NAMALWA (cell line): ENCODE measurements at regions not wholly inside any gene's neighbourhood (a gene's known extent, or its start where the extent isn't known, plus 50 kb on each side); places are given as distances from the start of the nearest gene placed in this dataset.
A peak's percentile ranks its signal among the peaks of the same experiment; 100 is the strongest.

Experiments
- DNase-seq: peaks from one replicate; pipeline ENCODE4 v3.0.0-alpha.2; 2015; ENCODE audit warnings: low spot score

DNA sequence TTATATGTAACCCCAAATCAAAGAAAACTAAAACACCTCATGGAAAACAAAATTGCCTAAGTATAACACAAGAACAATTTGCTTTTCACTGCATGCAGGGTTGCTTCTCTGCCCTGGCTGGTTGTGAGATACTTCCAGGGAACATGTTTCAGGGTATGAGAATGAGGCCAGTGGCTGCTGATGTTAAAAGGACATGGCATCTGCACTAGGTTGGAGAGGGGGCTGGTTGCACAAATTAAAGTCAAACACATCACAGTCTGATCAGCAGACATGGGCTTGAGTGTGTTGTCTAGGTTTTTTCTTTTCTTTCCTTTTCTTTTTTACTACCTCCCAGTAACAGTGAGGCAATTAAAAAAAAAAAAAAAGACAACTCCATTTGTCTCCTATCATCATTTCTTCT is 374.9 kb downstream of the MCTP2 start:
- no peak for DNase-seq

DNA sequence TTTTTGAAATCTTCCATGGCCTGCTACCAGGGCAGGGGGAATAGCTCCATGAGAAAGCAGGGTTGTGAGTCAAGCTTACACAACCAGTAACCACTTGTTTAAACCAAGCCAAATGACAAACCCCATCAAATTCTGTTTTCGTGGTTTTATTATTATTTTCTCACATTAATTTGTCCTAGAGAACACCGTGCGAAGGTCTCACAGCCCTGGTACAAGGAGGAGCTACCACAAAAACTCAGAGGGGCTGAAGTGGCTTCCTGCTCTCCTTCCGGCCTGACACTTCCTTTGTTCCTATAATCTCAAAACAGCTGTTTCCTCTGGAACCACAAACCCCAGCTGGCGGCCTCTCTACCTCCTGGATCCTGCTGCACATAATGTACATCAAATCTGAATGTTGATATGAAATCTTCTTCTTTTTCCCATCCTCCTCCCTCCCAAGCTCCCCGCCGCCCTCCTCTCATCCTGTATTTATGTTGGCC is 375.9 kb downstream of the MCTP2 start:
- DNase-seq, result no peak

DNA sequence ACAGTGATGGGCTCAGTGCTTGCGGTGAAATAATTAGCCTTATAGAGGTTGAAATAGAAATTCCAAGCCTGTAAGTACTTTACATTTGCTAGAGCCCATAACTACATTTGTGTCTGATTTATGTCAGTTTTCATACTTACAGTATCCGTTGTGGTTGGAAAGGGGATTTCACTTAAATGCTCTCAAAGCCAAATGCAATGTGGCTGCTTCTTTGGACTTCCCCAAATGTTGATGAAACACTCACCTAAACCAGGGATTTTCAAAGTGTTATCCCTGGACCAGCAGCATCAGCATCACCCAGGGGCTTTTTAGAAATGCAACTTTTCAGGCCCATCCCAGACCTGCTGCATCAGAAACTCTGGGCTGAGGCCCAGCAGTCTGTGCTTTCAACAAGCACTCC is 378.7 kb downstream of the MCTP2 start:
- no peak for DNase-seq

DNA sequence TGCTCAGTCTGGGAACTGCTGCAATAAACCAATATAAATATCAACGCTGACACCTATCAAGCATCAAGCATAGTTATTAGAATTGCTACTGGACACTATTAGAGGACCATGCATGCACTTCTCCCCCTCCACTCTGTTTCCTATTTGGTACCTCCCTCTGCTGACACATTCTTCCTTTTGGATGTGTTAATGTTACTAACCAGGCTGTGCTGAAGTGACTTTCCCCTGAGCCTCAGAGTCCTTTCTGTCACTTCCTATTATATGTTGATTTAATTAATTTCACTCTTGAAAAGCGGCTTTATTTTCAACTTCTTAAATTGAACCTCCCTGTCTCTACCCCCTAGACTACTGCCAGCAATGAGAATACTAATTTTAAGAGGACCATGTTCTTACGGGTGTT is 379.1 kb downstream of the MCTP2 start:
- no peak for DNase-seq

DNA sequence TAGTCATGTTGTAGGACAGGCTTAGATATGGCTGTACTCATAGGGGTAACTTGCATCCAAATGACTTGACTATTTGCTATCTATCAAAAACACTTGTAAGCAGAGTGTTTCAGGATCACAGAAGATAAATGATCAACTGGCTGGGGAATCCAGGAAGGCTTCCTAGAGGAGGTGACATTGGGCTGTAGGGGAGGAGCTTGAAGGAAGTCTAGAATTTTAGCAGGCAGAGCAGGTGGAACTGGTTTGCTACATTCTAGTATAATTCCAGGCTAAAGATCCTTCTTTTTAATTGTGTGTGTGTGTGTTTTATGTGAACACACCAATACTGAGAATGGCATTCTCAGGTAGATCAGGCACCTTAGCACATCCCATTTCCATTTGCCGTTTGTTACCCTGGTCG is 380.3 kb downstream of the MCTP2 start:
- DNase-seq, result no peak

DNA sequence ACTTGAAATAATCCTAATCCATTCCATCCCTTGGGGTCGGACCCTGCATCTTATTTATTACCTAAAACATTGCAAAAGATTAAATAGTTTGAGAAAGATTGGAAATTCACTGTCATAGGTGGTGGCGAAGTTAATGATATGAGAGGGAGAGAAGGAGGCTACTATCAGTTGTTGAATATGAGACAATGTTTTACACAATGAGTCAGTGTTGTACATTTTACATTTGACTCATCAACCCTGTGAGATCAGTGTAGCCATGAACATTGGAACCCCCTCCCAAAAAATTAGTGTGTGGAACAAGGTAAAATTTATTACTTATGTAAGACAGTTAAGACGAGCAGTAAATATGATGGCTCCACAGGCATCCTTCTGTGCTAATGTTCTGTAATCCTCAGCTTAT is 384.3 kb downstream of the MCTP2 start:
- no peak for DNase-seq

DNA sequence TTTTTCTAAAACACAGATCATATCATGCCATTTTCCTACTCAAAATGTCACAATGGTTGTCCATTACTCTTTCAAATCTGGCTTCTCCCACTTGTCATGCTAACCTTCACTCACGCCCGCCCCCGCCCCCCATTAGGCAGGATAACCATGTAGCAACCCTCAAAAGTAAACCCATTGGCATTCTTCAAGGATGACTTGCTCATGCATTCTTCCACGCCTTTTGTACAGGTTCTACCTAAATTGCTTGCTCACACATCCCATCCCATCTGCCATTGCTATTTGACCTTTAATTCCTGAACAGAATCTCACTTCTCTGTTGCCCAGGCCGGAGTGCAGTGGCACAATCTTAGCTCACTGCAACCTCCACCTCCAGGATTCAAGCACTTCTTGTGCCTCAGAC is 389.3 kb downstream of the MCTP2 start:
- DNase-seq, result no peak

DNA sequence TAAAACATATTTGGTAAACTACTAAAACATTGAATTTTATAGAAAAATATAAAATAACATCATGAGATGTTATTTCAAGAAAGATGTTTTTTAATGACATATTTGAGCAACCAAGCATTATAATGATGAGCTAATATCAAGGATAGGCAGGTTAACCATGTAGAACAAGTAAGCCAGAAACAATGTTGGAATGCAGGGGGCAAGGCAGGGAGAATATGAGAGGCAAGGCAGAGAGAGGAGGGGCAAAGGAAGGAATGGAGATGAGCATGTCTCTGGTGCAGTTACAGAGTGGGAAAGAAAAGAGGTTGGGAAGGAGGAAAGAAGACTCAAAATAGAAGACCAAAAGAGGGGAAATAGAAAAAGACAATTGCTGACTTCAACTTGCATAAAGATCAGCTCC is 390.4 kb downstream of the MCTP2 start:
- no peak for DNase-seq

DNA sequence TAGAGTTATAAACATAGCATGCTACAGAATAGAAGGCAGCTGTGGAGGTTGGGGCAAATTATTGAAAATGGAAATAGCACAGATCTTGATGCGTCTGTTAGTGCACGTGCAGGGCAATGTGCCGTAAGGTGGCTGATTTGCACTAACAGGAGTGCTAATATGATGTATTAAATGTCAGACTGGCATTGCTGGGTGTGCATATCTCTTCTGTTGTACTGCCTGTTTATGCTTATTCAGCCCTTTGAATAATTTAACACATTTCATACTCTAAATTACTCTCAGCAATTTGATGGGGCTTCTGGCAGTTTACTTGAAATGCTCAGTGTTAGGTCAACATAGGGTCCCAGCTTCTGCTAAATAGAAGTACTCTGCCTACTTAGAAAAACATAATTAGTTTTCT is 395.6 kb downstream of the MCTP2 start:
- DNase-seq, result no peak

DNA sequence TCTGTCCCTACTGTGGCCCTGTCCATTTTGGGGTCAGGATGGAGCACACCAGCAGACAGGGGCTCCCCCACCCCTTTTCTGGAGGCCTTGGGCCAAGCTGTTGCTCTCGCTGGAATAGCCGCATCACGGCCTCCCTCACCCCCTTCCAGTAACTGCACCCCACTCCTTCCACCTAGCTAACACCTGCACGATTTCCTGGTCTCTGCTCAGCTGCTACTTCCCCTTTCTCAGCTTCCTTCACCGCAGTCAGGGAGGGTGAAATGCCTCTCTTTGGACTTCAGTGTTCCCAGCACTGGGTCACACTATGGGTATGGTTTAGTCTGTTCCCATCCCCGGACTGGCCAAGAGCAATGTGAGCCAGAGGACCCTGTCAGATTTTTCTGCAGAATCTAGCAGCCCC is 400.2 kb downstream of the MCTP2 start:
- DNase-seq, result peak; percentile 19

DNA sequence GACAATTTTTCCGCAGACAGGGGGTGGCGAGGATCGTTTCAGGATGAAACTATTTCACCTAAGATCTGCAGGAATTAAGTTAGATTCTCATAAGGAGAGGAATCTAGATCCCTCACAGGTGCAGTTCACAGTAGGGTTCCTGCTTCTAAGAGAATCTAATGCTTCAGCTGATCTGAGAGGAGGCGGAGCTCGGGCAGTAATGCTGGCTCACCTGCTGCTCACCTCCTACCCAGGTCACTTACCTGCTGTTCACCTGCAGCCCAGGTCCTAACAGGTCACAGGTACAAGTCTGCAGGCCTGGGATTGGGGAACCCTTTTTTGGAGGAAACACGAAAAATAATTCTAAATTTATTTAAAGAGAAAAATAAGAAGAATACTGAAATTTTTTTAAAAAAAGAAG is 406.8 kb downstream of the MCTP2 start:
- no peak for DNase-seq

DNA sequence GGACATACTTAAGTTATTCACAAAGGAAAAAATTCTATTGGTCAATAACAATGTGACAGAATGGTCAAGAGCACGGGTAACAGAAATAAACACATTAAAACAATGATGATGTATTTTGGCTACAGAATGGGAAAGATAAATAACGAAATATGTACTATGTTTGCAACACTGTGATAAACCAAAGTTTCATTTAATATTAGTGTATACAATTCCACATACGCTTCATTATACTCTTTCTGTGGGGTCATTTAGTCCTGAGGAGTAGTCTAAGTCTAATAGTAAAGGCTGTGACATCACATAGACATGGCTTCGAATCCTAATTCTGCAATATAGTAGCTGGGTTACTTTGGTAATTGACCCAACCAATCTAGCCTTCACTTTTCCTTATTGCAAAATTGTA is 408.3 kb downstream of the MCTP2 start:
- DNase-seq, result no peak

DNA sequence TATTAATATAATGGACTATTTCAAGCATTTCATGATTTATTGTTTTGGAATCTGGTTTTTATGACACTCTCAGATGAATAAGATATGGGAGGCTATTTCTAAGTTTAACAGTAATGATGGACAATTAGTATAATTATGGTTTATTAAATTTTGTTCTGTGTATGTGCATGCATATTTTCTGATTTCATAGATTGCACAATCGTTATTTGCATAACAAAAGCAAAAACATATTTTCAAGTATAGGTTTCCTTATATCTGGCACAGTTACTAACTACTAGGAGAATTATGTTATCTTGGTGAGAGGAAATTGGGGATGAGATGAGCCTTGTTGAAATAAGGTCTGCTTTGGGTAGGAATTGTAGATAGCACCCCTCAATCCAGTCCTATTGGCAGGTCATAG is 413.1 kb downstream of the MCTP2 start:
- DNase-seq, result no peak

DNA sequence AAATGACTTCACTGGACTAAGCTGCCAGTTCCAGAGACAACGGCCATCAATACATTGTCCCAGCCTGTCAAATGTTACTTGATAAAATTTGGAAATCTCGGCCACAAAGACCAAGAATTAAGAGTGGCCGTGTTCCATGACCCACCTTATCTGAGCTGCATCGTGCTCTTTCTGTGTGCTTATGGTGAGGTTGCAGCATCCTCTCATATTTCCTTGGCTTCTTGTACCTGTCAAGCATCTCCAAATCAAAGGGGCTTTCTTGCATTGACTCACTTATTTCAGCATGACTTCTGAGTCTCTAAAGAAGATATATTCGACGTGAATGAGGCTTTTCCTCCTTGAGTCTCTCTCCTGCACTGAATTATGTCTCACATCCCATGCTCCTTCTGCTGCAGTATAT is 421.7 kb downstream of the MCTP2 start:
- DNase-seq, result no peak

DNA sequence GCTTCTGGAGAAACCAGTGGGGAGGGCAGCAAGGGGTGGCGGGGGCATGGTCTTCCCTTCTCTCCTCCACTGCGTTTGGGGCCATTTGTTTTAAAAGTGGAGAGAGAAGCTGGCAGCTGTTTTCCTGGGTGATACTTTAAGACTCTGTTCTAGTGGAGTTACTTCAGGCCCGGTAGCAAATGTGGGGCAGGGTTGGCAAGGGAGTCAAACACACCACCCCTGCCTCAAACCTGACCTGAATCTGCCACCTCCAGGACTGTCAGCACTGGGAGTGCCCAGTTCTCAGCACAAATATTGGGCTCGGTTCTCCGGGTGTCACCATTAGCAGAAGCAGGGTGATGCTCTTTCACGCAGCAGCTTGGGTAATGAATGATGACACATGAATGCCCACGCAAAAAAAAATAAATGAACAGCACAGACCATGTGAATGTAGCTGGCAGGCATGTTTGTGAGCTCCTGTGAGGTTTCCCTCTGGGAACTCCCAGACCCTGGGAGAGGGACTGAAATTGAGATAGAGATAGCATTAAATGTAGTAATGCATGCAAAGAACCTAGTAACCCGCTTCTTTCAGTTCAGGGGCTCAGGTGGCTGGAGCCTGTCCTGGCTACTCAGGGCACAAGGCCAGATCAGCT is 424.0 kb downstream of the MCTP2 start:
- DNase-seq, result no peak

DNA sequence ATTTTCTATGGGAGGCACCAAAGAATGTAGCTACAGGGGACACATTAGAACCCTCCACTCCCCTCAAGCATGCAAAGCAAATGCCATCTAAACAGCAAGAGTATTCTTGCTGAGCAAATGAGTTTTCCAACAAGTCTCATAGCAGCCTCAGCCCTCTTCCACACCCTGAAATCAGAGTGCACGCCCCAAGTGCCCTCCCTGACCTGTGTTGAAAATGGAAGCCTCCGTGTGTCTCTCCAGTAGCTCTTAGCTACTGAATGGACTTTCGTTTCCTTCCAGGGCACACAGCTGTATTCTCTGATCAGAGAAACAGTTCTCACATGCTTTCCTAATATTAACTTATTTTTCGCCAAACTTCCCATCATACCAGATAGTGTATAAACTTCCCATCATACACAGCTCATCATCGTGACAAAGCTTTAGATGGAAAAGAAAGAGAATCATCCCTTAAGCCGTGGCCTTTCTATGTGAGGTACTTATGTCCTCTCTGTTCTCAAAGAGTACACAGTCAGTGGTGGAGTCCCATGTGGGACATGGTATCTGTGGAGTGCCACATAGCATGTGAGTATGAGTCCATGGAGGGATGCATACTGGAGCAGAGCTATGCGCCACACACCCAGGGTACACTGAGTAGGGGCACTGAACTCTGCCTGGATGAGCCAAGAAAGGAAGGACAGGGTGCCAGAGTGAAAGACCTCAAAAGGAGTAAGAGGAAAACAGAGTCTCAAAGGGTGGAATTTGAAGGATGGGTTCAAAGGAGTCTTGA is 434.5 kb downstream of the MCTP2 start:
- no peak for DNase-seq

DNA sequence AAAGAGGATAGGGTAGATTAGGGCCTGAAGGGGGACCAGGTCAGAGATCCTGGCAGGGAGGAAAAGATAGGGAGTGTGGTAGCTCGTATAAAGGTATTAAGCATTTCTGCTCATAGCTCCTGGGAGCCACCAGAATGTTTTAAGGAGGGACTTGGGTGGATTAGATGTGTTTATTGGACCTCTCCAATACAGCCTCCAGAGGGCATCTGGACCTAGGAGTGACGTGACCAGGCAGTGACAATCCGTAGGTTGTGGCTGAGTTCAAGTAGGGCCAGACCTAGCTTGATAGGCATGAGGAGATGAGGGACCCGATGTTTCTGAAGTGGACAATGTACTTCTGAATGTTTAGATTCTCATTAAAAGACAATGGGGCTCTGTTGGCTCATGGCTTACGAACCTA is 435.2 kb downstream of the MCTP2 start:
- DNase-seq, result no peak

DNA sequence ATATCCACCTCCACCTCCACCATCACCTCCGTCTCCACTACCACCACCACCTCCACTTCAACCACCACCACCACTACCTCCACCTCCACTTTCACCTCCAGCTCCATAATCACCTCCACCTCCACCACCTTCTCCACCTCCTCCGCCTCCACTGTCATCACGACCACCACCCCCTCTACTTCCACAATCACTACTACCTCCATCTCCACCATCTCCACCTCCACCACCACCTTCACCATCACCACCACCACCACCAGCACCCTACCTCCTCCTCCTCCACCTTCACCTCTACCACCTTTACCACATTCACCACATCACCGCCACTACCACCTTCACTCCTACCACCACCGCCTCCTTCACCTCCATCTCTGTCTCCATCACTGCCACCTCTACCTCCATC is 435.7 kb downstream of the MCTP2 start:
- DNase-seq, result no peak

DNA sequence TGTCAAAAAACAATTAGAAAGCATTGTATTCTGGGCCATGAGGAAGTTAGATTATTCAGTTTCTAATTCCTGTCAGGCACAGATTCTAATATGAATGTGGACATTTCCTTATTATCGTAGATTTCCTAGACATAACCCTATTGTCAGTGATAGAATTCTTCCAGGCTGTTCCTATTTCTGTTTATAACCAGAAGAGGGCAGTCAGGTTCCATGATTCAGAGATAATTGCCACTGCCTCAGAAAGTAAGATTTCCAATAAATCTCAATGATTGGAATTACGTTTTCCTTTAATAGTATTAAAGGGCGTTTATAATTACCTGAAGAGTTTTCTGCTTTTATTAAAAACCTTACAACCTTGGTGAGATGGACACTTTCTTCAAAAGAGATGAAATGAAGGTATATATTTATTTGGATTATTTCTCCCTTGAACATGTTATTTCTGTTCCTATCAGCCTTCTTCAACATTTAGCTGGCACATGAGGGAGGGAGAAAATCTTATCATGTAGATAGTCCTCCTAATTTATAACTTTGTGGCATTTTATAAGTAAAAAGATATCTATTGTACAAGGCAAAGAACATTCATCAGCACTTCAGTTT is 439.2 kb downstream of the MCTP2 start:
- peak; percentile 54 for DNase-seq

DNA sequence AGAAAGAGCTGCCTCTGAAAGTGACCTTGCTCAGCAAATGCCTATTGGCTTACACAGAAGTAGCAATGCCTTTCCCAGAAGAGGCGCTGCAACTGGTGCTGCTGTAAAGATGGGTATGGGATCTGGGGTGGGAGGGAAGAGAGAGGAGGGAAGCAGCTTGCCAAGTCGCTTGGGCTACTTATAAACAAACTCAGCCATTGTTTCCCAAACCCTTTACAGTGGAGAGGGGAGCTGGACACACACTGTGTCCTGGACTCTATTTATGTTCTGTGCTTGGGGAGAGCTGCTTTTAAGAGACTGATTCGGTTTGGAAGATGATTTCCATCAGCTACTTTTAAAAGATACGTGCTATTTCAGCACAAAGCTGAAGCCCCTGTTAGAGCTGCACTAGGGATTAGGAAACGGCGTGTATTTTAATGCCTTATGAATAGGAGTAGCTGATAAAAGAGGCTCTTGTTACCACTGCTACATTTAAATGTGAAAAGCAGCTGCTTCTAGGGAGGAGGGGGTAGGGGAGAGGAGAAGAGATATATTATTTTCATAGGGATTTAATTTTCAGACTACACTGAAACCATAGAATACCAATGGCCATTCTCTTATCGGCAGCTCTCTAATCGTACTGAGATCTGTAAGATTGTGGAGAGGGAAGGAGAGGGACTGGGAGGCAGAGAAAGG is 440.6 kb downstream of the MCTP2 start:
- DNase-seq, result no peak

DNA sequence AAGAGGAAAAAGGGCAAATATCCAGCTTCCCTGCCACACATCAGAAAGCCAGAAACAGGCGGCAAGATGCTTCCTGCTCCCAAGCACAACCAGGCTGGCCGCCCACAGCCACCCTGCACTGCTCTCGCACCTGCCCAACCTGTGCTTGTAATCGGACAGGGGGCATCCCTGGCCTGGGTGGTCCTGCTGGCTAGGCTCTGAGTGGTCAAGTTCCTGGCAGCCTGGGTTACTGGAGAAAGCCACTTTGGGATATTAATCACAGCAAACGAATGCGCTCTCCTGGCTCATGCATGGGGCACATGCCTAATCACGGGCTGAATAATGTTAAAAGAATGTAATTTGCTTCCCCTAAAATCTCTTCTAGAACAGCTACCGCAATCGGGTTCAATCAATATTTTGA is 442.4 kb downstream of the MCTP2 start:
- DNase-seq, result no peak

DNA sequence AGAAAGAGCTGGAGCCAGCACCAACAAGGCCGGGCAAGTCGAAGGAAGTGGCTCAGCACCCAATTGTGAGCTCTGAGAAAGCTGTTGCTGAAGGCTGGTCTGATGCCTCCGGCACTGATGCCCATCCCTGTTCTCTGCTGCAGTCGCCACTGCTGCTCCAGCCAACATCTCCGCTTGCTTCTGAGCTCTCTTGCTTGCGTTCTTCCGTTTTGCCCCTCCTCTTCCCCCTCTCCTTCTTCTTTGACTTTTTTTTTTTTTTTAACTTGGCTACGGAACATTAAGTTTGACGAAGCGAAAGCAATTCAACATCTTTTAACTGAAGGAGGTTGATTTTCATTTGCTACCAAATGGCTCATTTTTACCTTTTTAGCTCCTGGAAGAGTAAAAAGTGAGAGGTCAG is 442.9 kb downstream of the MCTP2 start:
- no peak for DNase-seq

DNA sequence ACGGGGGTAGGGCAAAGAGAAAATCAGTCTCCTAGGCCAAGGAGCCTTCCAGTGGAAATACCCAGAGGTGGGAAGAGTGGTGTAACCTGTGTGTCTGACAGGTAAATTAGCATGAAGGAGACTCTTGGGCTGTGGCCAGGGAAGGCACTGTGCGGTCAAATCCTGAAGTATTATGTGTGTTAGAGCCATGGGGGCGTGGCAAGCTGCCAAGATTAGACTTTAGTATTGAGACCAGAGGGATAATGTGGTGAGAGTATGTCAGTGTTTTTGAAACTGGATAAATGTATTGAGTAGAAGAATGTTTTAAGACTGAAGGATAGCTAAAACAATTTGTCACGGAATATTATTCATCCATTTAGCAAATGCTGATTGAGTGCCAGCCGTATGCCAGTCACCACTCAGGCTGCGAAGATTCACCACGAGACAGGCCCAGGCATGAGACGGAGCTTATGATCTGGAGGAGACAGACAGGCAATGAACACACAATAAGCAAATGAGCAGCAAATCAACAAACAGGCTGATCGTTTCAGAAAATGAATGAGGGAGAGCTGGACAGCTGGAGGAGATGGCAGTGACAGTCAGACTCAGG is 445.9 kb downstream of the MCTP2 start:
- DNase-seq, result no peak
